ENCODE measurements at regions not wholly inside any gene's neighbourhood (a gene's known extent, or its start where the extent isn't known, plus 50 kb on each side); places are given as distances from the start of the nearest gene placed in this dataset.

GRCh38 chr1:67558449-67559193 lies 126.4 kb upstream of the GADD45A start:
- FAIRE-seq (no peak), DNase-seq (no peak)
- Histone ChIP-seq H3K27ac (ENCODE audit: low read depth in 2 of 2, low read length in 2 of 2) (no peak overlapping the region), H3K4me3 (ENCODE audit: low read length in 3 of 3) (no peak overlapping the region), H3K9me3 (ENCODE audit: control insufficient read depth in 2 of 3, insufficient read depth in 1 of 3, low read length in 3 of 3) (no peaks in the 10 kb centered on the region), H3K36me3 (ENCODE audit: control insufficient read depth in 2 of 3, insufficient read depth in 3 of 3, low read length in 3 of 3) (no peaks in the 10 kb centered on the region), H3K9ac (ENCODE audit: low read length in 3 of 3) (no peak overlapping the region), H3K4me1 (ENCODE audit: control insufficient read depth in 2 of 3, insufficient read depth in 2 of 3, low read depth in 1 of 3, low read length in 3 of 3) (peaks cover 0 to 28% (median 14%) of the 10 kb centered on the region in 3 donors), H3K27me3 (ENCODE audit: control insufficient read depth, insufficient read depth, low read length) (no peaks in the 10 kb centered on the region)
- TF ChIP-seq CTCF (IDR thresholded peaks at IDR 0.05; ENCODE audit: borderline replicate concordance, extremely low read depth, insufficient read depth): no peak
- intact Hi-C loops (cut with DNase I): no loop called here

GRCh38 chr1:67559222-67559700 lies 125.7 kb upstream of the GADD45A start:
- no peak for FAIRE-seq
- no peak overlapping the region for H3K9ac ChIP-seq (ENCODE audit: low read length in 3 of 3)

GRCh38 chr1:67560580-67561255 lies 124.3 kb upstream of the GADD45A start:
- Histone ChIP-seq H3K4me3 (ENCODE audit: low read length in 3 of 3) (no peak overlapping the region), H3K9me3 (ENCODE audit: control insufficient read depth in 2 of 3, insufficient read depth in 1 of 3, low read length in 3 of 3) (no peaks in the 10 kb centered on the region), H3K27ac (ENCODE audit: low read depth in 2 of 2, low read length in 2 of 2) (peak overlapping the region in 1 of 2 donors; percentile 16), H3K9ac (ENCODE audit: low read length in 3 of 3) (no peak overlapping the region), H3K36me3 (ENCODE audit: control insufficient read depth in 2 of 3, insufficient read depth in 3 of 3, low read length in 3 of 3) (no peaks in the 10 kb centered on the region), H3K4me1 (ENCODE audit: control insufficient read depth in 2 of 3, insufficient read depth in 2 of 3, low read depth in 1 of 3, low read length in 3 of 3) (peaks cover 0 to 21% (median 16%) of the 10 kb centered on the region in 3 donors), H3K27me3 (ENCODE audit: control insufficient read depth, insufficient read depth, low read length) (no peaks in the 10 kb centered on the region)
- intact Hi-C loops (cut with DNase I): no loop called here
- no peak for FAIRE-seq
- TF ChIP-seq CTCF (IDR thresholded peaks at IDR 0.05; ENCODE audit: borderline replicate concordance, extremely low read depth, insufficient read depth): no peak
- no peak for DNase-seq

More at GRCh38 chr1:67559222-67559700, 125.7 kb upstream of the GADD45A start:
- intact Hi-C loops (cut with DNase I): no loop called here
- no peaks in the 10 kb centered on the region for H3K27me3 ChIP-seq (ENCODE audit: control insufficient read depth, insufficient read depth, low read length)
- no peak for TF ChIP-seq CTCF (IDR thresholded peaks at IDR 0.05; ENCODE audit: borderline replicate concordance, extremely low read depth, insufficient read depth)
- no peak overlapping the region for H3K27ac ChIP-seq (ENCODE audit: low read depth in 2 of 2, low read length in 2 of 2)
- no peak overlapping the region for H3K4me3 ChIP-seq (ENCODE audit: low read length in 3 of 3)
- no peaks in the 10 kb centered on the region for H3K36me3 ChIP-seq (ENCODE audit: control insufficient read depth in 2 of 3, insufficient read depth in 3 of 3, low read length in 3 of 3)
- peak in 1 of 5 donors; percentile 79 for DNase-seq
- no peaks in the 10 kb centered on the region for H3K9me3 ChIP-seq (ENCODE audit: control insufficient read depth in 2 of 3, insufficient read depth in 1 of 3, low read length in 3 of 3)
- peaks cover 0 to 28% (median 17%) of the 10 kb centered on the region in 3 donors for H3K4me1 ChIP-seq (ENCODE audit: control insufficient read depth in 2 of 3, insufficient read depth in 2 of 3, low read depth in 1 of 3, low read length in 3 of 3)

Data from kidney (tissue), 13 donors.